ENCODE measurements at regions not wholly inside any gene's neighbourhood (a gene's known extent, or its start where the extent isn't known, plus 50 kb on each side); places are given as distances from the start of the nearest gene placed in this dataset.

- intact Hi-C loops (cut with DNase I): no loop called here
These were observed 142.8 kb downstream of the SHANK2 start for GRCh38 chr11:71109586-71109985.

DNA sequence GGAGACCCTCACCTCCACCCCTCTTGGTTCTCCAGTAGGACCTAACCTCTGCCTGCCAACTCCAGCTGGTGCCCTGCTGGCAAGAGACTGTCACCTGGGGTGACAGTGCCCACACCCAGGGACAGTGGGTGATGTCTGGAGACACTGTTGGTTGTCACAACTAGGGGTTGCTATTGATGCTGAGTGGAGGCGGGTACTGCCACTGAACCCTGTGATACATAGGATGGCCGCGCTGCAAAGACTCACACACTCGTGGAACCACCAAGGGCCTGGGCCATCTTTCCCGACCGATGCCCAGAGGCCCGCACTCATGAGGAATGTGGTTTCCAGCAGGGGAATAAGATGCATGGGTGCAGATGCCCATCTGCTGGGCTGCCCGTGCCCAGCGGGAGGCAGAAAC lies 143.2 kb downstream of the SHANK2 start:
- no peak for TF ChIP-seq CTCF (IDR thresholded peaks at IDR 0.05)
- TF ChIP-seq POLR2AphosphoS5 (IDR thresholded peaks at IDR 0.05): no peak
- no peak for TF ChIP-seq POLR2A (IDR thresholded peaks at IDR 0.05)
- no peaks in the 10 kb centered on the region for H3K9me3 ChIP-seq
- H3K27me3 ChIP-seq (replicated peaks; ENCODE audit: insufficient read depth): no peaks in the 10 kb centered on the region
- H3K4me3 ChIP-seq: no peak overlapping the region
- H3K4me1 ChIP-seq (replicated peaks): peaks cover 12% of the 10 kb centered on the region
- intact Hi-C loops (cut with DNase I): no loop called here
- no peaks in the 10 kb centered on the region for H3K36me3 ChIP-seq
- 97% methylated on average over 9 of the region's 9 CpGs for WGBS
- H3K27ac ChIP-seq: no peak overlapping the region
- no peak for DNase-seq (ENCODE audit: low spot score)

More at GRCh38 chr11:71109586-71109985, 142.8 kb downstream of the SHANK2 start:
- Histone ChIP-seq H3K27ac (no peak overlapping the region), H3K36me3 (no peaks in the 10 kb centered on the region), H3K4me3 (no peak overlapping the region), H3K4me1 (replicated peaks) (peaks cover 12% of the 10 kb centered on the region), H3K27me3 (replicated peaks; ENCODE audit: insufficient read depth) (no peaks in the 10 kb centered on the region), H3K9me3 (no peaks in the 10 kb centered on the region)
- no peak for DNase-seq (ENCODE audit: low spot score)
- 96% methylated on average over 13 of the region's 13 CpGs for WGBS
- TF ChIP-seq CTCF (IDR thresholded peaks at IDR 0.05) (no peak), POLR2AphosphoS5 (IDR thresholded peaks at IDR 0.05) (no peak), POLR2A (IDR thresholded peaks at IDR 0.05) (no peak)

GRCh38 chr11:71108013-71108865 lies 144.1 kb downstream of the SHANK2 start:
- 89% methylated on average over 21 of the region's 21 CpGs for WGBS
- Histone ChIP-seq H3K4me1 (replicated peaks) (peaks cover 9% of the 10 kb centered on the region), H3K27me3 (replicated peaks; ENCODE audit: insufficient read depth) (no peaks in the 10 kb centered on the region), H3K9me3 (no peaks in the 10 kb centered on the region), H3K4me3 (no peak overlapping the region), H3K36me3 (no peaks in the 10 kb centered on the region), H3K27ac (no peak overlapping the region)
- intact Hi-C loops (cut with DNase I): no loop called here
- no peak for DNase-seq (ENCODE audit: low spot score)
- TF ChIP-seq POLR2AphosphoS5 (IDR thresholded peaks at IDR 0.05): no peak
- TF ChIP-seq CTCF (IDR thresholded peaks at IDR 0.05): no peak
- no peak for TF ChIP-seq POLR2A (IDR thresholded peaks at IDR 0.05)

- no peaks in the 10 kb centered on the region for H3K27me3 ChIP-seq (replicated peaks; ENCODE audit: insufficient read depth)
- no peak overlapping the region for H3K27ac ChIP-seq
- intact Hi-C loops (cut with DNase I): no loop called here
- H3K36me3 ChIP-seq: no peaks in the 10 kb centered on the region
- TF ChIP-seq POLR2AphosphoS5 (IDR thresholded peaks at IDR 0.05): no peak
- H3K9me3 ChIP-seq: no peaks in the 10 kb centered on the region
- WGBS: 91% methylated on average over 6 of the region's 6 CpGs
- no peaks in the 10 kb centered on the region for H3K4me1 ChIP-seq (replicated peaks)
- H3K4me3 ChIP-seq: no peak overlapping the region
- no peak for DNase-seq (ENCODE audit: low spot score)
These were observed 145.7 kb downstream of the SHANK2 start for GRCh38 chr11:71106671-71107070.

DNA sequence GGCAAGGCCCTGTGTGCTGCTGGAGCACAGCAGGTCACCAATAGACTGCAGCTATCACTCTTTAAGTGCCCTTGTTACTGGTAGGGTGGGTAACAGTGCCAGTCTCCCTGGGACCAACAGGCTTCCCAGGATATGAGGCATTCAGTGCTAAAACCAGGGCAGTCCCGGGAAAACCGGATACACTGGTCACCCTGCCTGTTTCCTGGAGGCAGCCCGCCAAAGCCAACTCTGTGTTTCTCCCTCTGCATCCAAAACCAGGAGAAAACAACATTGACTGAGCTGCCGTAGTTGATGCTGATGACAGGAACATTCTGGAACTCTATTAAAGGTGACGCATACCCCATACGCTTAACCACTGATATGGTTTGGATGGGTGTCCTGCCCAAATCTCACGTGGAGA lies 149.1 kb downstream of the SHANK2 start:
- 38% methylated on average over 7 of the region's 7 CpGs for WGBS
- Histone ChIP-seq H3K9me3 (no peaks in the 10 kb centered on the region), H3K4me1 (replicated peaks) (no peaks in the 10 kb centered on the region), H3K27me3 (replicated peaks; ENCODE audit: insufficient read depth) (no peaks in the 10 kb centered on the region), H3K36me3 (no peaks in the 10 kb centered on the region), H3K27ac (peak overlapping the region; percentile 80 to 83), H3K4me3 (no peak overlapping the region)
- peak; percentile 91 for DNase-seq (ENCODE audit: low spot score)
- TF ChIP-seq POLR2AphosphoS5 (IDR thresholded peaks at IDR 0.05) (peak; percentile 94), POLR2A (IDR thresholded peaks at IDR 0.05) (no peak)
- intact Hi-C loops (cut with DNase I): no loop called here
